GM19468 (cell line): ENCODE measurements at regions not wholly inside any gene's neighbourhood (a gene's known extent, or its start where the extent isn't known, plus 50 kb on each side); places are given as distances from the start of the nearest gene placed in this dataset.
"Not testable (repeated sequence)": the region's sequence is repeated elsewhere in the genome, so short reads cannot be mapped to it uniquely, and the experiment has no call there.

Source experiments
- ATAC-seq: cut with Tn5 transposase; IDR thresholded peaks from one replicate; pipeline ENCODE4 v1.9.1; 2021; ENCODE audit warnings: mild to moderate bottlenecking, moderate library complexity, moderate number of reproducible peaks; ENCODE audit not compliant: unreplicated experiment; ENCODE audit errors: extremely low read depth

GRCh38 chr6:144636025-144636424 lies 350.9 kb downstream of the UTRN start:
- not testable (repeated sequence) for ATAC-seq

GRCh38 chr6:144637541-144637940 lies 352.4 kb downstream of the UTRN start:
- ATAC-seq, result no peak

GRCh38 chr6:144639654-144640053 lies 354.5 kb downstream of the UTRN start:
- ATAC-seq, result no peak

- ATAC-seq, result no peak
Observed at GRCh38 chr6:144641286-144641685, 356.2 kb downstream of the UTRN start.

- ATAC-seq, result no peak
Observed at GRCh38 chr6:144644776-144645175, 359.6 kb downstream of the UTRN start.

- ATAC-seq, result no peak
Observed at GRCh38 chr6:144646093-144647056, 361.2 kb downstream of the UTRN start.

- ATAC-seq, result no peak
Observed at GRCh38 chr6:144647406-144647964, 362.4 kb downstream of the UTRN start.

GRCh38 chr6:144647971-144648651 lies 363.0 kb downstream of the UTRN start:
- ATAC-seq, result no peak

GRCh38 chr6:144649085-144649484 lies 363.9 kb downstream of the UTRN start:
- ATAC-seq, result no peak

- no peak for ATAC-seq
Observed at GRCh38 chr6:144651234-144651633, 366.1 kb downstream of the UTRN start.

GRCh38 chr6:144652292-144652891 lies 367.3 kb downstream of the UTRN start:
- no peak for ATAC-seq

- ATAC-seq, result peak; percentile 68
Observed at GRCh38 chr6:144653885-144654505, 368.9 kb downstream of the UTRN start.

- ATAC-seq, result no peak
Observed at GRCh38 chr6:144654506-144654905, 369.4 kb downstream of the UTRN start.

- ATAC-seq, result no peak
Observed at GRCh38 chr6:144655376-144655775, 370.2 kb downstream of the UTRN start.

- no peak for ATAC-seq
Observed at GRCh38 chr6:144657691-144658090, 372.6 kb downstream of the UTRN start.

- ATAC-seq, result no peak
Observed at GRCh38 chr6:144659202-144660182, 374.4 kb downstream of the UTRN start.

GRCh38 chr6:144660561-144661115 lies 375.5 kb downstream of the UTRN start:
- no peak for ATAC-seq

GRCh38 chr6:144661116-144661806 lies 376.1 kb downstream of the UTRN start:
- no peak for ATAC-seq
